ENCODE measurements at regions not wholly inside any gene's neighbourhood (a gene's known extent, or its start where the extent isn't known, plus 50 kb on each side); places are given as distances from the start of the nearest gene placed in this dataset.

DNA sequence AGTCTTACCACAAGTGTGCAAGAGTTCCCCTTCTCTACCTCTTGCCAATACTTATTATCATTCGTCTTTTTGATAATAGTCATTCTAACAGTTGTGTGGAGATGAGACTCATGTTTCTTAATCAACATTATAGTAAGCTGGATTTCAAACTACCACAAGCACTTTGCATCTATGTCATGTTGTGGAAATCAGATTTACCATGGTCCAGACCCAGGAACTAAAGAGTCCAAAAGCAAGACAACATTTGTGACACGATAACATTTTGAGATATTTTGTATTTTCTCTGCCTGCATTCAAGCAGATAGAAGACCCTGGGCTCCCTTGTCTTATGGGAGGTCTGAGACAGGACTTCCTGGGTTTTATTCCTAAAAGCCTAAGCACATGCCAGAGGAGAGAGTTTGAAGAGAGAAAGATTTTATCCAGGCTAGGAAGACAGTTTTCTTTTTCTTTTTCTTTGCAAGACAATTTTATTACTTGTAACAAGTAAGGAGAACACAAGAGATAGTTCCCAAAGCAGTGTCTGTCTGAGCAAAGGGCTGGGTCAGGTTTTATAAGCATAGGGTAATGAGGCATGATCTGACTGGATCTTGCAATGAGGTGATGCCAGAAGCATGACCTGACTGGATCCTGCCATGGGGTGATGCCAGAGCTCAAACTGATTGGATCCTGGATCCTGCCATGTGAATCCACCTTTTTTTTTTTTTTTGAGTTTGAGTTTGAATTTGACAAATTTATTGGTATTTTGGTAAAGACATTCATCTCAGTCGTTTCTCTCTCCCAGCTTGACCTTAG, 180.5 kb upstream of the HMGA2 start:
- intact Hi-C loops (cut with DNase I), result no loop called here
- H3K9me3 ChIP-seq, result no peaks in the 10 kb centered on the region
- no peak overlapping the region for H3K4me3 ChIP-seq
- DNase-seq, result no peak
- WGBS, 2 donors, result 80 to 81% methylated on average over 3 of the region's 3 CpGs
- no peaks in the 10 kb centered on the region for H3K27me3 ChIP-seq
- no peaks in the 10 kb centered on the region for H3K36me3 ChIP-seq
- no peak overlapping the region for H3K27ac ChIP-seq
- TF ChIP-seq POLR2AphosphoS5 (IDR thresholded peaks at IDR 0.05), result no peak
- no peak for TF ChIP-seq POLR2A (IDR thresholded peaks at IDR 0.05)
- TF ChIP-seq, protein P1, sequence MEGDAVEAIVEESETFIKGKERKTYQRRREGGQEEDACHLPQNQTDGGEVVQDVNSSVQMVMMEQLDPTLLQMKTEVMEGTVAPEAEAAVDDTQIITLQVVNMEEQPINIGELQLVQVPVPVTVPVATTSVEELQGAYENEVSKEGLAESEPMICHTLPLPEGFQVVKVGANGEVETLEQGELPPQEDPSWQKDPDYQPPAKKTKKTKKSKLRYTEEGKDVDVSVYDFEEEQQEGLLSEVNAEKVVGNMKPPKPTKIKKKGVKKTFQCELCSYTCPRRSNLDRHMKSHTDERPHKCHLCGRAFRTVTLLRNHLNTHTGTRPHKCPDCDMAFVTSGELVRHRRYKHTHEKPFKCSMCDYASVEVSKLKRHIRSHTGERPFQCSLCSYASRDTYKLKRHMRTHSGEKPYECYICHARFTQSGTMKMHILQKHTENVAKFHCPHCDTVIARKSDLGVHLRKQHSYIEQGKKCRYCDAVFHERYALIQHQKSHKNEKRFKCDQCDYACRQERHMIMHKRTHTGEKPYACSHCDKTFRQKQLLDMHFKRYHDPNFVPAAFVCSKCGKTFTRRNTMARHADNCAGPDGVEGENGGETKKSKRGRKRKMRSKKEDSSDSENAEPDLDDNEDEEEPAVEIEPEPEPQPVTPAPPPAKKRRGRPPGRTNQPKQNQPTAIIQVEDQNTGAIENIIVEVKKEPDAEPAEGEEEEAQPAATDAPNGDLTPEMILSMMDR (IDR thresholded peaks at IDR 0.05), result no peak
- TF ChIP-seq EP300 (IDR thresholded peaks at IDR 0.05), result no peak
- no peaks in the 10 kb centered on the region for H3K4me1 ChIP-seq

DNA sequence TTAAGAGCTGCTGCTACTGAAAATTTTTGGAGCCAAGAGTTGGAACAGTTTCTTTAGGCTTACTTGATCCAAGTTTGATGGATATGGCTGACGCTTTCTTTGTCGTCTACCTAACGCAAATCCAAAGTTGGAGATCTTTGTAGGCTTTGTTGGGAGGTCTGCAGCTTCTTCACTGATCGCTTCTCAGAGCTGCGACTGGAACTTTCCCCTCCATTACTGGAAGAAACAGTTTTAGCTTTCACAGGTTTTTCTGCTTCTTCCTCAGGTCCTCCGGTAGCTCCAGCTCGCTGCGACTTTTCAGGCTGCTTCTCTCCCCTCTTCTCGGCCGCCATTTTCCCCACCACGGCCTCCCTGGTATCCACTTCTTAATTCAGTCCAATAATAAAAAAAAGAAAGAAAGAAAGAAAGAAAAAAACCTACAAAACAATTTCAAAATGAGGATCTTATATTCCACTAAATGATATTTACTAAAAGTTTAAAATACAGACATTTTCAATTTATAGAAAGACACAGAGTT, 178.1 kb upstream of the HMGA2 start:
- no peaks in the 10 kb centered on the region for H3K9me3 ChIP-seq
- WGBS, 2 donors, result 95 to 96% methylated on average over 11 of the region's 11 CpGs
- DNase-seq, result no peak
- intact Hi-C loops (cut with DNase I), result no loop called here
- no peak overlapping the region for H3K27ac ChIP-seq
- TF ChIP-seq, protein P1 (IDR thresholded peaks at IDR 0.05), result no peak
- TF ChIP-seq EP300 (IDR thresholded peaks at IDR 0.05) (no peak), POLR2AphosphoS5 (IDR thresholded peaks at IDR 0.05) (no peak), POLR2A (IDR thresholded peaks at IDR 0.05) (no peak)
- no peaks in the 10 kb centered on the region for H3K27me3 ChIP-seq
- no peaks in the 10 kb centered on the region for H3K36me3 ChIP-seq
- H3K4me3 ChIP-seq, result no peak overlapping the region
- H3K4me1 ChIP-seq, result no peaks in the 10 kb centered on the region

DNA sequence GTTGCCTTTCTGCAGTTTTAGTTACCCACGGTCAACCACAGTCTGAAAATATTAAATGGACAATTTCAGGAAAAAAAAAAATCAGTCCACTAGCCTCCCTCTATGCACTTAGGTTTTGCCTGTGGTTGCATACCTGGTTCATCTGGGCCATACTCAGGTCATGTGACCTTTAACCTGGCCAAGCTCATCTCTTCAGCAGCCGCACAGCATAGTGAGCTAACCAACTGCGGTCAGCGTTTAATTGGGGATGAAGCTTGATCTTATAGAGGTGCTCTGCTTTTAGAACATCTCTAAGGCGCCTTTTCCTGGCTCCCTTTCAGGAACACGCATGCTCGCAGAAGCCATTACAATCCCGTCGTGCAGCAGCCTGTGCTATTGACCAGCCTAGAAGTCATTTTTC, 177.2 kb upstream of the HMGA2 start:
- H3K27me3 ChIP-seq, result no peaks in the 10 kb centered on the region
- H3K4me1 ChIP-seq, result no peaks in the 10 kb centered on the region
- H3K9me3 ChIP-seq, result no peaks in the 10 kb centered on the region
- no peak for DNase-seq
- H3K36me3 ChIP-seq, result no peaks in the 10 kb centered on the region
- no peak overlapping the region for H3K27ac ChIP-seq
- intact Hi-C loops (cut with DNase I), result no loop called here
- 96 to 97% methylated on average over 9 of the region's 9 CpGs for WGBS, 2 donors
- no peak for TF ChIP-seq POLR2A (IDR thresholded peaks at IDR 0.05)
- TF ChIP-seq EP300 (IDR thresholded peaks at IDR 0.05), result no peak
- TF ChIP-seq, protein P1 (IDR thresholded peaks at IDR 0.05), result no peak
- TF ChIP-seq POLR2AphosphoS5 (IDR thresholded peaks at IDR 0.05), result no peak
- no peak overlapping the region for H3K4me3 ChIP-seq

DNA sequence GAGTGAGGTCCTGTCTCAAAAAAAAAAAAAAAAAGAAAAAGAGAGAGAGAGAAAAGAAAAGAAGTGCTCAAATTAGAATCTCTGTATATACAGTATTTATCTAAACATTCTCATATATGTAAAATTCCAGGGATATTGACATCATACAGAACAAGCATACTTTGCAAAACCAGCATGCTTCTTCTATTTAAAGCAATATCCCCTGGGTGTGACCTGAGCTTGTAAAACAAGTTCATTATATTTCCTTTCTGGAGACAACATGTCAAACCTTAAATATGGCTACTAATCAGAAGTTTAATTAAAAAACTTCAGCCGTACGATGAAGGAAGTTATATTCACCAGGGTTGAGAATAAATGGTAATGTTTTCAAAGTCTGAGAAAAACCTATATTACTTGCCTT, 175.8 kb upstream of the HMGA2 start:
- 39 to 68% methylated on average over 2 of the region's 2 CpGs for WGBS, 2 donors
- H3K9me3 ChIP-seq, result no peaks in the 10 kb centered on the region
- TF ChIP-seq, protein P1 (IDR thresholded peaks at IDR 0.05), result no peak
- TF ChIP-seq EP300 (IDR thresholded peaks at IDR 0.05) (no peak), POLR2A (IDR thresholded peaks at IDR 0.05) (no peak), POLR2AphosphoS5 (IDR thresholded peaks at IDR 0.05) (no peak)
- H3K27ac ChIP-seq, result no peak overlapping the region
- DNase-seq, result no peak
- intact Hi-C loops (cut with DNase I), result no loop called here
- H3K4me1 ChIP-seq, result no peaks in the 10 kb centered on the region
- no peaks in the 10 kb centered on the region for H3K27me3 ChIP-seq
- no peaks in the 10 kb centered on the region for H3K36me3 ChIP-seq
- no peak overlapping the region for H3K4me3 ChIP-seq

Measured in sigmoid colon (tissue), 6 donors.